ENCODE measurements at regions not wholly inside any gene's neighbourhood (a gene's known extent, or its start where the extent isn't known, plus 50 kb on each side); places are given as distances from the start of the nearest gene placed in this dataset.
"Not testable (repeated sequence)": the region's sequence is repeated elsewhere in the genome, so short reads cannot be mapped to it uniquely, and the experiment has no call there.

DNA sequence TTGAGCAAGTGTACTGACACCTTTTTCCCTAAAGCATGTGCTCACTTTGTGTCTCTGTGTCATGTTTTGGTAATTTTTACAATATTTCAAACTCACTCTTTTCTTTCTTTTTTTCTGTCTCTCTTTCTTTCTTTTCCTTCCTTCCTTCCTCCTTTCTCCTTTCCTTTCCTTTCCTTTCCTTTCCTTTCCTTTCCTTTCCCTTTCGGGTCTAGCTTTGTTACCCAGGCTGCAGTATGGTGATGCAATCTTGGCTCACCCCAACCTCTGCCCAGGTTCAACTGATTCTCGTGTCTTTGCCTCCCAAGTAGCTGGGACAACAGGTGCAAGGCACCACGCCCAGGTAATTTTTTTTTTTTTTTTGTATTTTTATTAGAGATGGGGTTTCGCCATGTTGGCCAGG, 60.4 kb upstream of the TINAGL1 start:
- ChIA-PET CTCF (interaction anchor here (1.1 to 1.3 kb wide), 3 partner anchors 16 to 330 kb away, joined by 3 to 4 read pairs (median 4); no protein-coding TSS in a partner anchor), POLR2A (no interaction called here)
- DNase-seq (ENCODE audit: low read depth, low spot score) = no peak
- TF ChIP-seq, protein P1, sequence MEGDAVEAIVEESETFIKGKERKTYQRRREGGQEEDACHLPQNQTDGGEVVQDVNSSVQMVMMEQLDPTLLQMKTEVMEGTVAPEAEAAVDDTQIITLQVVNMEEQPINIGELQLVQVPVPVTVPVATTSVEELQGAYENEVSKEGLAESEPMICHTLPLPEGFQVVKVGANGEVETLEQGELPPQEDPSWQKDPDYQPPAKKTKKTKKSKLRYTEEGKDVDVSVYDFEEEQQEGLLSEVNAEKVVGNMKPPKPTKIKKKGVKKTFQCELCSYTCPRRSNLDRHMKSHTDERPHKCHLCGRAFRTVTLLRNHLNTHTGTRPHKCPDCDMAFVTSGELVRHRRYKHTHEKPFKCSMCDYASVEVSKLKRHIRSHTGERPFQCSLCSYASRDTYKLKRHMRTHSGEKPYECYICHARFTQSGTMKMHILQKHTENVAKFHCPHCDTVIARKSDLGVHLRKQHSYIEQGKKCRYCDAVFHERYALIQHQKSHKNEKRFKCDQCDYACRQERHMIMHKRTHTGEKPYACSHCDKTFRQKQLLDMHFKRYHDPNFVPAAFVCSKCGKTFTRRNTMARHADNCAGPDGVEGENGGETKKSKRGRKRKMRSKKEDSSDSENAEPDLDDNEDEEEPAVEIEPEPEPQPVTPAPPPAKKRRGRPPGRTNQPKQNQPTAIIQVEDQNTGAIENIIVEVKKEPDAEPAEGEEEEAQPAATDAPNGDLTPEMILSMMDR (IDR thresholded peaks at IDR 0.05; ENCODE audit: insufficient read depth, low read length, missing control alignments) = no peak
- no peak overlapping the region for H3K4me3 ChIP-seq (ENCODE audit: low read depth, low read length)

DNA sequence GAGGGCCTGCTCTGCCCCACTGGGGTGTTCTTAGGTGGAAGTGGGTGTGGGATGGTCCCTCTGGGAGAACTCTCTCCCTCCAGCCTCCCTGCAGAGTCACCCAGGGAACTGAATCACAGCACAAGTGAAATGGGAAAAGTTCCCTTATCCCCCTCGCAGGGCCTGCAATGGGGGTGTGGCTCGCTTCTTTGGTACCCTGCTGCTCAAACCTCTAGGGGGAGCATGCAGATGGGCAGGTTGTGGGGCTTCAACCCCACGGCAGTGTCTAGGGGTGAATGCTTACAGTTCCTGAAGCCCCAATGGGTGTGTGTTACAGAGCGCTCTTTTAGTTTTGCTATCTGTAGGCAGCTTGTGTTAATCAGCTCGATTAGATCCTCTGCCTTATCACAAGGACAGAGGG, 59.0 kb upstream of the TINAGL1 start:
- no peak overlapping the region for H3K4me3 ChIP-seq (ENCODE audit: low read depth, low read length)
- TF ChIP-seq, protein P1 (IDR thresholded peaks at IDR 0.05; ENCODE audit: insufficient read depth, low read length, missing control alignments) = no peak
- no peak for DNase-seq (ENCODE audit: low read depth, low spot score)
- CTCF ChIA-PET = no interaction called here
- POLR2A ChIA-PET = no interaction called here

DNA sequence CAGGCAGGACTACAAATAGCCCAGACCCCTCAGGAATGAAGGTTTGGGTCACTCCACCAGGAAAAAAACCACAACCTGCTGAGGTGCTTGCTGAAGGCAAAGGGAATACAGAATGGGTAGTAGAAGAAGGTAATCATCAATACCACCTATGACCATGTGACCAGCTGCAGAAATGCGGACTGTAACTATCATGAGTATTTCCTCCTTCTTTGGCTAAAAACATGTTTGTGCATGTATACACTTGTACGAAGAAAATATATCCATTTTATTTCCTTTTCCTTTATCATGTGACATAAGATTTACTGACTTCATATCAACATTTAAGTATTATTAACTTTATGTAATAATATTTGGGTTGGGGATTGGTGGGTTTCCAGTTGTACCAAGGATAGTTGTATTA, 58.3 kb upstream of the TINAGL1 start:
- H3K4me3 ChIP-seq (ENCODE audit: low read depth, low read length); CTCF ChIA-PET; DNase-seq (ENCODE audit: low read depth, low spot score): not testable (repeated sequence)
- POLR2A ChIA-PET = interaction anchor here (0.5 kb wide), 1 partner anchor 465 kb away, joined by 3 read pairs; no protein-coding TSS in a partner anchor

DNA sequence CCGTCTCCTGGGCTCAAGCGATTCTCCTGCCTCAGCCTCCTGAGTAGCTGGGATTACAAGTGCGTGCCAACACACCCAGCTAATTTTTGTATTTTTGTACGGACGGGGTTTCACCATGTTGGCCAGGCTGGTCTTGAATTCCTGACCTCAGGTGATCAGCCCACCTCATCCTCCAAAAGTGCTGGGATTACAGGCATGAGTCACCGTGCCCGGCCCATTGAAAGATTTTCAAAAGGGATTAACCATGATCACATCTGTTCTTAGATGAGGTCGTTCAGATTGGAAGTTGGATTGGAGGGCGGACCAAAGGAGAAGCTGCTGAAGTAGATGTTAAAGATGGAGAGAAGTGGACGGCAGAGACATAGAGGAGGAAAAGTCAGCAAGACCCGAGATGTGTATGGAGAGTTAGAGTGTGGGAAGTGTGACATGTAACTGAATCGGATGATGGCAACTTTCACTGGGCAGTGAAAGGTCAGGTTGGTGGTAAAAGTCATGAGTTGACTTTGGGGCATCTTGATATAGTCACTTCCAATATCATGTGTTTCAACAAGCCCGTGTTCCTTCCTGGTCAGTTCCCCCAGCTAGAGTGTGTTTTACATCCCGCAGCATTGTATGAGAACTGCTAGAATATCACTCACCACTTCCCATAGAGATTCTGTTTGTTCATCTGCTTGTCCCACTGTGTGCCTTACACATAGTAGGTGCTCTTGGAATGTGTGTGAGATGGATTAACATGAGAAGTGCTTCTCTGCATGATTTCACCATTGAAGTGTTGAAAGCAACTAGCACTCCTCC, 54.4 kb upstream of the TINAGL1 start:
- ChIA-PET POLR2A (no interaction called here), CTCF (no interaction called here)
- TF ChIP-seq, protein P1 (IDR thresholded peaks at IDR 0.05; ENCODE audit: insufficient read depth, low read length, missing control alignments) = no peak
- no peak for DNase-seq (ENCODE audit: low read depth, low spot score)
- H3K4me3 ChIP-seq (ENCODE audit: low read depth, low read length) = no peak overlapping the region

DNA sequence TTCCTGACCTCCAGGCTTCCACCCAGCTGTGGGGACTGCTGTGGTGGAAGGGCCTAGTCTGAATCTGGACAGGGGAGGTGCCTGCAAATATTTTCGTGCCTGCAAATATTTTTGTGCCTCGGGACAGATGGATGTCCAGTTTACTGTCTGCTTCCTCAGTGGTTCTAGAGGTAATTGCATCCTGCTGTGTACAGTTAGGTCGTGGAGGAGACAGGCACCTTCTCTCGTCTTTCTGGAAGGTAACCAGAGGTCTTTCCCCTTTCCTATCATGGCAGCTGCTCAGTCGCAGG, 53.8 kb upstream of the TINAGL1 start:
- H3K4me3 ChIP-seq (ENCODE audit: low read depth, low read length) = no peak overlapping the region
- no peak for DNase-seq (ENCODE audit: low read depth, low spot score)
- POLR2A ChIA-PET = no interaction called here
- CTCF ChIA-PET = interaction anchor here (1.2 kb wide), 1 partner anchor 339 kb away, joined by 3 read pairs; no protein-coding TSS in a partner anchor
- TF ChIP-seq, protein P1 (IDR thresholded peaks at IDR 0.05; ENCODE audit: insufficient read depth, low read length, missing control alignments) = no peak

DNA sequence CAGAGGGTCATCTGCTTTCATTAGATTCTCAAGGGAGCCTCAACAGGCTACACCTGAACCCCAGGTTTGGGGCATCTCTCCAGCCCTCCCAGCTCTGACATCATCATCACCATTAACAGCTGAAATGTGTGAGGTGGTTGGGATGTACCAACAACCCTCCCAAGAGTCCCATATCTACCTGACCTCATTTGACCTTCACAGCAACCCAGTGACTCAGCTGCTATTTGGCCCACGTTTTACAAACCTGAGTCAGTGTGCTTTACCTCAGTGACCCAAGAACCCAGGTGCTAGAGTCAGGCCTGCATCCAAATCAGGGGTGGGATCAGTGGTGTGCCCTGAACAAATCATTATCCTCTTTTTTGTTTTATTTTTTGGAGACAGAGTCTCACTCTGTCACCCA, 53.3 kb upstream of the TINAGL1 start:
- ChIA-PET CTCF (interaction anchor here (1.2 to 1.5 kb wide), 2 partner anchors 110 to 339 kb away, joined by 3 to 4 read pairs; no protein-coding TSS in a partner anchor), POLR2A (no interaction called here)
- H3K4me3 ChIP-seq (ENCODE audit: low read depth, low read length) = no peak overlapping the region
- TF ChIP-seq, protein P1 (IDR thresholded peaks at IDR 0.05; ENCODE audit: insufficient read depth, low read length, missing control alignments) = no peak
- DNase-seq (ENCODE audit: low read depth, low spot score) = no peak

DNA sequence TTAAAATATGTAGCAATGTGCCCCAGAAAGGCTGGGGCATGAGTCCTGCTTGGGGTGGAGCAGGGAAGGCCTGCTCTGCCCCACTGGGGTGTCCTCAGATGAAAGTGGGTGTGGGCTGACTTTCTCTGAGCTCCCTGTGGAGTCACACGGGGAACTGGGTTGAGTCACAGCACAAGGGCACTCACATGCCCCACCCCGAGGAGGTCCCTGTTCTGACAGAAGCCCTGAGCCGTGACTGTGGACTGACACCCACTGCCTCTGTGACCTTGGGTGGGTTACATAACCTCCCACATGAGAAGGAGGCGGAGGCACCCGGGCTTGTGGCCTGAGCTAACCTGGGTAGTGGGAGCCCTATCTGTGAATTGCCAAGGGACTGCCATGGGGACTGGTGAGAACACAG, 52.5 kb upstream of the TINAGL1 start:
- ChIA-PET CTCF (interaction anchor here (1.2 to 1.5 kb wide), 2 partner anchors 109 to 340 kb away, joined by 3 to 4 read pairs; no protein-coding TSS in a partner anchor), POLR2A (no interaction called here)
- TF ChIP-seq, protein P1 (IDR thresholded peaks at IDR 0.05; ENCODE audit: insufficient read depth, low read length, missing control alignments) = no peak
- DNase-seq (ENCODE audit: low read depth, low spot score) = no peak
- H3K4me3 ChIP-seq (ENCODE audit: low read depth, low read length) = no peak overlapping the region

Measured in AG04449 (cell line).